ENCODE measurements at regions not wholly inside any gene's neighbourhood (a gene's known extent, or its start where the extent isn't known, plus 50 kb on each side); places are given as distances from the start of the nearest gene placed in this dataset.

DNA sequence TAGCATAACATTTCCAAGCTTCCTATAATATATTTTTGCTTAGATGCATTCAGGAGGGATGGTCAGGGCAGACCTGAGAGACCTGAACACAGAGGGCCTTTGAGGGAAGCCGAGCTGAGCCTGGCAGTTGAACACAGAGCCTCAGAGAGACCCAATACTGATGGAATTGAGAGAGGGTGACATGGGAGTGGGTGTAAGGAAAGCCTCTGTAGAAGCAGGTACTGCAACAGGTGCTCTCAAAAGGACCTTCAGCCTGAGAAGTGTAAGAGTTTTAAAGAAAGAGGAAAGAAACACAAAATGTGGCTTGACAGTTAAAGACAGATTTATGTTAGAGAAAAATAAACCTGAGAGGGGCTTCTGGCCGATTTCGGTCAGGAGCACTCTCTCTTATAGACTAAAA, 73.9 kb upstream of the PGBD5 start:
- no peak for ATAC-seq
- TF ChIP-seq OSR1 (CRISPR knock-in tag; IDR thresholded peaks at IDR 0.05) = no peak
- TF ChIP-seq, protein P1, sequence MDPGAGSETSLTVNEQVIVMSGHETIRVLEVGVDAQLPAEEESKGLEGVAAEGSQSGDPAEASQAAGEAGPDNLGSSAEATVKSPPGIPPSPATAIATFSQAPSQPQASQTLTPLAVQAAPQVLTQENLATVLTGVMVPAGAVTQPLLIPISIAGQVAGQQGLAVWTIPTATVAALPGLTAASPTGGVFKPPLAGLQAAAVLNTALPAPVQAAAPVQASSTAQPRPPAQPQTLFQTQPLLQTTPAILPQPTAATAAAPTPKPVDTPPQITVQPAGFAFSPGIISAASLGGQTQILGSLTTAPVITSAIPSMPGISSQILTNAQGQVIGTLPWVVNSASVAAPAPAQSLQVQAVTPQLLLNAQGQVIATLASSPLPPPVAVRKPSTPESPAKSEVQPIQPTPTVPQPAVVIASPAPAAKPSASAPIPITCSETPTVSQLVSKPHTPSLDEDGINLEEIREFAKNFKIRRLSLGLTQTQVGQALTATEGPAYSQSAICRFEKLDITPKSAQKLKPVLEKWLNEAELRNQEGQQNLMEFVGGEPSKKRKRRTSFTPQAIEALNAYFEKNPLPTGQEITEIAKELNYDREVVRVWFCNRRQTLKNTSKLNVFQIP (CRISPR knock-in tag; IDR thresholded peaks at IDR 0.05; ENCODE audit: borderline replicate concordance, low read depth) = no peak
- TF ChIP-seq ESRRG (CRISPR knock-in tag; IDR thresholded peaks at IDR 0.05) = no peak
- no peak for TF ChIP-seq ZC3H10 (CRISPR knock-in tag; IDR thresholded peaks at IDR 0.05)
- TF ChIP-seq ISL1 (CRISPR knock-in tag; IDR thresholded peaks at IDR 0.05) = no peak
- no peak for TF ChIP-seq PPARA (CRISPR knock-in tag; IDR thresholded peaks at IDR 0.05; ENCODE audit: borderline replicate concordance)
- no peak for TF ChIP-seq ZFP3 (CRISPR knock-in tag; IDR thresholded peaks at IDR 0.05)
- TF ChIP-seq ZFP30 (CRISPR knock-in tag; IDR thresholded peaks at IDR 0.05) = no peak
- TF ChIP-seq SNAI2 (CRISPR knock-in tag; IDR thresholded peaks at IDR 0.05) = no peak
- TF ChIP-seq RARB (CRISPR knock-in tag; IDR thresholded peaks at IDR 0.05) = no peak
- no peak for TF ChIP-seq ZNF70 (CRISPR knock-in tag; IDR thresholded peaks at IDR 0.05)
- no peak for TF ChIP-seq GLIS3 (CRISPR knock-in tag; IDR thresholded peaks at IDR 0.05)

DNA sequence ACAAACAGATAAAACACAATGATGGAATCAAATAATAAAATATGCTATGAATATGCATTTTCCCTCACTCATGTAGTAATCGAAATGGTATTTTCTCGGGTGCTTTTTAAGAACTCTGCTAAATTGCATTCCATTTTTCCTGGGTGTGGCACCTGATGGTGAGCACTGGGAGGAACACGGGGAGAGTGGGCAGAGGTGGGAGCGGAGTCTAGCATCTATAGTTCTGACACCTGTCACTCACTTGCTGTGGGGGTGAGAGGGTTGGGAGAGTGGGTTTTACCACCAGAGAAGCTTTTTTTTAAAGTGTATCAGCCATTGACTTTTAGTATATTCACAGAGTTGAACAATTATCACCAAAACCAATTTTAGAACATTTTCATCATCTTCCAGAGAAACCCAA, 73.4 kb upstream of the PGBD5 start:
- TF ChIP-seq ISL1 (CRISPR knock-in tag; IDR thresholded peaks at IDR 0.05) = no peak
- TF ChIP-seq, protein P2, sequence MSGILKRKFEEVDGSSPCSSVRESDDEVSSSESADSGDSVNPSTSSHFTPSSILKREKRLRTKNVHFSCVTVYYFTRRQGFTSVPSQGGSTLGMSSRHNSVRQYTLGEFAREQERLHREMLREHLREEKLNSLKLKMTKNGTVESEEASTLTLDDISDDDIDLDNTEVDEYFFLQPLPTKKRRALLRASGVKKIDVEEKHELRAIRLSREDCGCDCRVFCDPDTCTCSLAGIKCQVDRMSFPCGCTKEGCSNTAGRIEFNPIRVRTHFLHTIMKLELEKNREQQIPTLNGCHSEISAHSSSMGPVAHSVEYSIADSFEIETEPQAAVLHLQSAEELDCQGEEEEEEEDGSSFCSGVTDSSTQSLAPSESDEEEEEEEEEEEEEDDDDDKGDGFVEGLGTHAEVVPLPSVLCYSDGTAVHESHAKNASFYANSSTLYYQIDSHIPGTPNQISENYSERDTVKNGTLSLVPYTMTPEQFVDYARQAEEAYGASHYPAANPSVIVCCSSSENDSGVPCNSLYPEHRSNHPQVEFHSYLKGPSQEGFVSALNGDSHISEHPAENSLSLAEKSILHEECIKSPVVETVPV (CRISPR knock-in tag; IDR thresholded peaks at IDR 0.05) = no peak
- no peak for TF ChIP-seq ZNF565 (CRISPR knock-in tag; conservative IDR thresholded peaks at IDR 0.05; ENCODE audit: low read depth)
- TF ChIP-seq ESRRG (CRISPR knock-in tag; IDR thresholded peaks at IDR 0.05) = no peak
- TF ChIP-seq ZC3H10 (CRISPR knock-in tag; IDR thresholded peaks at IDR 0.05) = no peak
- TF ChIP-seq SNAI2 (CRISPR knock-in tag; IDR thresholded peaks at IDR 0.05) = no peak
- no peak for TF ChIP-seq CSDC2 (CRISPR knock-in tag; IDR thresholded peaks at IDR 0.05)
- TF ChIP-seq TOX (CRISPR knock-in tag; IDR thresholded peaks at IDR 0.05; ENCODE audit: borderline replicate concordance) = no peak
- TF ChIP-seq ZNF70 (CRISPR knock-in tag; IDR thresholded peaks at IDR 0.05) = no peak
- TF ChIP-seq ZFP30 (CRISPR knock-in tag; IDR thresholded peaks at IDR 0.05) = no peak
- TF ChIP-seq, protein P1 (CRISPR knock-in tag; IDR thresholded peaks at IDR 0.05; ENCODE audit: borderline replicate concordance, low read depth) = no peak
- TF ChIP-seq ZFP3 (CRISPR knock-in tag; IDR thresholded peaks at IDR 0.05) = no peak
- no peak for TF ChIP-seq ZNF8 (CRISPR knock-in tag; IDR thresholded peaks at IDR 0.05)
- TF ChIP-seq RARB (CRISPR knock-in tag; IDR thresholded peaks at IDR 0.05) = no peak
- no peak for TF ChIP-seq OSR1 (CRISPR knock-in tag; IDR thresholded peaks at IDR 0.05)
- TF ChIP-seq, protein P3, sequence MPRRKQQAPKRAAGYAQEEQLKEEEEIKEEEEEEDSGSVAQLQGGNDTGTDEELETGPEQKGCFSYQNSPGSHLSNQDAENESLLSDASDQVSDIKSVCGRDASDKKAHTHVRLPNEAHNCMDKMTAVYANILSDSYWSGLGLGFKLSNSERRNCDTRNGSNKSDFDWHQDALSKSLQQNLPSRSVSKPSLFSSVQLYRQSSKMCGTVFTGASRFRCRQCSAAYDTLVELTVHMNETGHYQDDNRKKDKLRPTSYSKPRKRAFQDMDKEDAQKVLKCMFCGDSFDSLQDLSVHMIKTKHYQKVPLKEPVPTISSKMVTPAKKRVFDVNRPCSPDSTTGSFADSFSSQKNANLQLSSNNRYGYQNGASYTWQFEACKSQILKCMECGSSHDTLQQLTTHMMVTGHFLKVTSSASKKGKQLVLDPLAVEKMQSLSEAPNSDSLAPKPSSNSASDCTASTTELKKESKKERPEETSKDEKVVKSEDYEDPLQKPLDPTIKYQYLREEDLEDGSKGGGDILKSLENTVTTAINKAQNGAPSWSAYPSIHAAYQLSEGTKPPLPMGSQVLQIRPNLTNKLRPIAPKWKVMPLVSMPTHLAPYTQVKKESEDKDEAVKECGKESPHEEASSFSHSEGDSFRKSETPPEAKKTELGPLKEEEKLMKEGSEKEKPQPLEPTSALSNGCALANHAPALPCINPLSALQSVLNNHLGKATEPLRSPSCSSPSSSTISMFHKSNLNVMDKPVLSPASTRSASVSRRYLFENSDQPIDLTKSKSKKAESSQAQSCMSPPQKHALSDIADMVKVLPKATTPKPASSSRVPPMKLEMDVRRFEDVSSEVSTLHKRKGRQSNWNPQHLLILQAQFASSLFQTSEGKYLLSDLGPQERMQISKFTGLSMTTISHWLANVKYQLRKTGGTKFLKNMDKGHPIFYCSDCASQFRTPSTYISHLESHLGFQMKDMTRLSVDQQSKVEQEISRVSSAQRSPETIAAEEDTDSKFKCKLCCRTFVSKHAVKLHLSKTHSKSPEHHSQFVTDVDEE (CRISPR knock-in tag; IDR thresholded peaks at IDR 0.05) = no peak
- TF ChIP-seq, protein P4, sequence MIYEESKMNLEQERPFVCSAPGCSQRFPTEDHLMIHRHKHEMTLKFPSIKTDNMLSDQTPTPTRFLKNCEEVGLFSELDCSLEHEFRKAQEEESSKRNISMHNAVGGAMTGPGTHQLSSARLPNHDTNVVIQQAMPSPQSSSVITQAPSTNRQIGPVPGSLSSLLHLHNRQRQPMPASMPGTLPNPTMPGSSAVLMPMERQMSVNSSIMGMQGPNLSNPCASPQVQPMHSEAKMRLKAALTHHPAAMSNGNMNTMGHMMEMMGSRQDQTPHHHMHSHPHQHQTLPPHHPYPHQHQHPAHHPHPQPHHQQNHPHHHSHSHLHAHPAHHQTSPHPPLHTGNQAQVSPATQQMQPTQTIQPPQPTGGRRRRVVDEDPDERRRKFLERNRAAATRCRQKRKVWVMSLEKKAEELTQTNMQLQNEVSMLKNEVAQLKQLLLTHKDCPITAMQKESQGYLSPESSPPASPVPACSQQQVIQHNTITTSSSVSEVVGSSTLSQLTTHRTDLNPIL (CRISPR knock-in tag; IDR thresholded peaks at IDR 0.05; ENCODE audit: low read depth) = no peak
- TF ChIP-seq BACH2 (CRISPR knock-in tag; IDR thresholded peaks at IDR 0.05; ENCODE audit: borderline replicate concordance) = no peak
- TF ChIP-seq, protein P5, sequence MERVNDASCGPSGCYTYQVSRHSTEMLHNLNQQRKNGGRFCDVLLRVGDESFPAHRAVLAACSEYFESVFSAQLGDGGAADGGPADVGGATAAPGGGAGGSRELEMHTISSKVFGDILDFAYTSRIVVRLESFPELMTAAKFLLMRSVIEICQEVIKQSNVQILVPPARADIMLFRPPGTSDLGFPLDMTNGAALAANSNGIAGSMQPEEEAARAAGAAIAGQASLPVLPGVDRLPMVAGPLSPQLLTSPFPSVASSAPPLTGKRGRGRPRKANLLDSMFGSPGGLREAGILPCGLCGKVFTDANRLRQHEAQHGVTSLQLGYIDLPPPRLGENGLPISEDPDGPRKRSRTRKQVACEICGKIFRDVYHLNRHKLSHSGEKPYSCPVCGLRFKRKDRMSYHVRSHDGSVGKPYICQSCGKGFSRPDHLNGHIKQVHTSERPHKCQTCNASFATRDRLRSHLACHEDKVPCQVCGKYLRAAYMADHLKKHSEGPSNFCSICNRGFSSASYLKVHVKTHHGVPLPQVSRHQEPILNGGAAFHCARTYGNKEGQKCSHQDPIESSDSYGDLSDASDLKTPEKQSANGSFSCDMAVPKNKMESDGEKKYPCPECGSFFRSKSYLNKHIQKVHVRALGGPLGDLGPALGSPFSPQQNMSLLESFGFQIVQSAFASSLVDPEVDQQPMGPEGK (CRISPR knock-in tag; IDR thresholded peaks at IDR 0.05; ENCODE audit: borderline replicate concordance) = no peak
- no peak for ATAC-seq
